OCI-LY1 (cell line): ENCODE measurements at regions not wholly inside any gene's neighbourhood (a gene's known extent, or its start where the extent isn't known, plus 50 kb on each side); places are given as distances from the start of the nearest gene placed in this dataset.
A peak's percentile ranks its signal among the peaks of the same experiment; 100 is the strongest.

Source experiments
- CTCF ChIP-seq: fragments of 200-600 bp; sonication (generic), shearing (Covaris generic); IDR thresholded peaks from 2 replicates; pipeline ENCODE4 v1.5.1; 2017; ENCODE audit warnings: mild to moderate bottlenecking, antibody characterized with exemption, low read length, moderate library complexity, mixed read lengths
- EZH2 ChIP-seq: fragments of 200-600 bp; sonication (generic), shearing (Covaris generic); IDR thresholded peaks from 2 replicates; pipeline ENCODE4 v1.8.0; 2017; ENCODE audit warnings: borderline replicate concordance, mixed run types, mild to moderate bottlenecking, antibody characterized with exemption, low read length, moderate library complexity, mixed read lengths

GRCh38 chr14:86035882-86036281 is 505.9 kb downstream of the FLRT2 start:
- TF ChIP-seq CTCF (peak; percentile 65), EZH2 (no peak)
